ENCODE measurements at regions not wholly inside any gene's neighbourhood (a gene's known extent, or its start where the extent isn't known, plus 50 kb on each side); places are given as distances from the start of the nearest gene placed in this dataset.

DNA sequence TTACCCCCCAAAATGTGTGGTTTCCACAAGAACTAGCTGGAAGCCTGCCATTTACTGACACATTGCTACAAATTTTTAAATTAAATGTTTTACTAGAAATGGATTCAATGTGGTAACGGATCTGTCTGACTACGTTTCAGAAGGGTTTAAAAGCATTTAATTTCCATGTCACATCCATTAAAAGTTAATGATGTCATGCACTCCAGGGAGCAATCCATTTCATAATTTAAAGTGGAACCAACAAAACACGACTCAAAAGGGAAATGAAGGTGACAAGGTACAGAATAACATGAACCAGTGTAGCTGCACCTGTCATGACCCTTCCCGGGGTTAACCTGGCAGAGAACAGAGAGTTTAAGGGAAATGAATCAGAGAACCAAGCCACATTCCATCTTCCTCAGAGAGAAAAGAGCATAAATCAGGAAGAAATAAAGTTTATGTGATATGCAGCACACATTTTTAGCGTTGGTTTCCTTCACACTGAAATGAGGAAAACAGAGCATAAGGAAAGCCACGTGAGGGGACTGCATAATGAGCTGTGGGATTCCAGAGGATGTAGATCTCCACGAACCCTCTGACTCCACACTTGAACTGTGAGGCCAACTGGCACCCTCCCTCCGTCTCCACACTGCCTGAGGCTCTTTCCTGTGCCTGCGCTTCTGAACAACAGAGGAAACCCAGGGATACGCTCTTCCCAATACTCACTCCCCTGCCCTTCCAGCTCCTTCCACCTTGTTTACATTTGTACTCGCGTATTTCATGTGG is 170.3 kb upstream of the AHI1 start:
- TF ChIP-seq, protein P1, sequence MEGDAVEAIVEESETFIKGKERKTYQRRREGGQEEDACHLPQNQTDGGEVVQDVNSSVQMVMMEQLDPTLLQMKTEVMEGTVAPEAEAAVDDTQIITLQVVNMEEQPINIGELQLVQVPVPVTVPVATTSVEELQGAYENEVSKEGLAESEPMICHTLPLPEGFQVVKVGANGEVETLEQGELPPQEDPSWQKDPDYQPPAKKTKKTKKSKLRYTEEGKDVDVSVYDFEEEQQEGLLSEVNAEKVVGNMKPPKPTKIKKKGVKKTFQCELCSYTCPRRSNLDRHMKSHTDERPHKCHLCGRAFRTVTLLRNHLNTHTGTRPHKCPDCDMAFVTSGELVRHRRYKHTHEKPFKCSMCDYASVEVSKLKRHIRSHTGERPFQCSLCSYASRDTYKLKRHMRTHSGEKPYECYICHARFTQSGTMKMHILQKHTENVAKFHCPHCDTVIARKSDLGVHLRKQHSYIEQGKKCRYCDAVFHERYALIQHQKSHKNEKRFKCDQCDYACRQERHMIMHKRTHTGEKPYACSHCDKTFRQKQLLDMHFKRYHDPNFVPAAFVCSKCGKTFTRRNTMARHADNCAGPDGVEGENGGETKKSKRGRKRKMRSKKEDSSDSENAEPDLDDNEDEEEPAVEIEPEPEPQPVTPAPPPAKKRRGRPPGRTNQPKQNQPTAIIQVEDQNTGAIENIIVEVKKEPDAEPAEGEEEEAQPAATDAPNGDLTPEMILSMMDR (conservative IDR thresholded peaks at IDR 0.05; ENCODE audit: low read depth, low read length) = no peak
- no peak for TF ChIP-seq EZH2 (IDR thresholded peaks at IDR 0.05; ENCODE audit: low read length, unreplicated experiment)
- TF ChIP-seq EZH2phosphoT487 (IDR thresholded peaks at IDR 0.05; ENCODE audit: borderline replicate concordance, low read length) = no peak
